Mesendoderm (in vitro differentiated cells): ENCODE measurements at regions not wholly inside any gene's neighbourhood (a gene's known extent, or its start where the extent isn't known, plus 50 kb on each side); places are given as distances from the start of the nearest gene placed in this dataset.

Source experiments
- DNase-seq: peaks from one replicate; pipeline ENCODE4 v3.0.0; 2013
- H2AK5ac ChIP-seq: 2 replicates; pipeline ENCODE4 v1.6.1; 2013; ENCODE audit warnings: low read length, inconsistent platforms
- H2BK120ac ChIP-seq: 2 replicates; pipeline ENCODE4 v1.6.1; 2013; ENCODE audit warnings: low read depth, mild to moderate bottlenecking, low read length, moderate library complexity, mixed read lengths
- H2BK15ac ChIP-seq: replicated peaks from 2 replicates; pipeline ENCODE4 v1.6.1; 2013; ENCODE audit warnings: low read depth, mild to moderate bottlenecking, moderate library complexity
- H2BK5ac ChIP-seq: 2 replicates; pipeline ENCODE4 v1.6.1; 2013; ENCODE audit warnings: low read length, inconsistent platforms
- H3K18ac ChIP-seq: 2 replicates; pipeline ENCODE4 v1.6.1; 2013; ENCODE audit warnings: mild to moderate bottlenecking, low read length, mixed read lengths
- H3K23ac ChIP-seq: one replicate; pipeline ENCODE4 v1.6.1; 2013; ENCODE audit warnings: low read length
- H3K27ac ChIP-seq: 2 replicates; pipeline ENCODE4 v1.5.1; 2013; ENCODE audit warnings: low read depth, mild to moderate bottlenecking, inconsistent platforms, low read length, moderate library complexity
- H3K27me3 ChIP-seq: 2 replicates; pipeline ENCODE4 v1.6.1; 2013; ENCODE audit warnings: low read length, control low read depth, mild to moderate bottlenecking, inconsistent platforms; ENCODE audit not compliant: insufficient read depth, poor library complexity
- H3K36me3 ChIP-seq: 2 replicates; pipeline ENCODE4 v1.6.1; 2013; ENCODE audit warnings: low read length, inconsistent platforms; ENCODE audit not compliant: control insufficient read depth, insufficient read depth
- H3K4ac ChIP-seq: one replicate; pipeline ENCODE4 v1.6.1; 2013; ENCODE audit warnings: low read depth, mild to moderate bottlenecking, low read length, moderate library complexity
- H3K4me1 ChIP-seq: 2 replicates; pipeline ENCODE4 v1.6.1; 2013; ENCODE audit warnings: low read depth, low read length, inconsistent platforms; ENCODE audit not compliant: control insufficient read depth
- H3K4me2 ChIP-seq: 2 replicates; pipeline ENCODE4 v1.6.1; 2013; ENCODE audit warnings: low read length
- H3K4me3 ChIP-seq: 2 replicates; pipeline ENCODE4 v1.5.1; 2013; ENCODE audit warnings: mild to moderate bottlenecking, low read length
- H3K56ac ChIP-seq: one replicate; pipeline ENCODE4 v1.6.1; 2013; ENCODE audit warnings: low read length
- H3K79me1 ChIP-seq: 2 replicates; pipeline ENCODE4 v1.6.1; 2013; ENCODE audit warnings: low read length, inconsistent platforms
- H3K79me2 ChIP-seq: 2 replicates; pipeline ENCODE4 v1.6.1; 2013; ENCODE audit warnings: mild to moderate bottlenecking, low read length; ENCODE audit not compliant: control insufficient read depth, insufficient read depth
- H3K9ac ChIP-seq: 2 replicates; pipeline ENCODE4 v1.6.1; 2013; ENCODE audit warnings: low read length, inconsistent platforms
- H4K5ac ChIP-seq: one replicate; pipeline ENCODE4 v1.6.1; 2013; ENCODE audit warnings: low read length
- H4K8ac ChIP-seq: one replicate; pipeline ENCODE4 v1.6.1; 2013; ENCODE audit warnings: low read depth, mild to moderate bottlenecking, control low read depth, low read length, moderate library complexity
- WGBS: extraction: QIAGEN DNeasy Blood & Tissue Kit; methylation state at CpG from one replicate; pipeline ENCODE4 v1.1.7; 2013; ENCODE audit warnings: low lambda C conversion rate, missing lambda C conversion rate; ENCODE audit not compliant: insufficient coverage; ENCODE audit errors: extremely low coverage; 5-methylcytosine and 5-hydroxymethylcytosine counted together

DNA sequence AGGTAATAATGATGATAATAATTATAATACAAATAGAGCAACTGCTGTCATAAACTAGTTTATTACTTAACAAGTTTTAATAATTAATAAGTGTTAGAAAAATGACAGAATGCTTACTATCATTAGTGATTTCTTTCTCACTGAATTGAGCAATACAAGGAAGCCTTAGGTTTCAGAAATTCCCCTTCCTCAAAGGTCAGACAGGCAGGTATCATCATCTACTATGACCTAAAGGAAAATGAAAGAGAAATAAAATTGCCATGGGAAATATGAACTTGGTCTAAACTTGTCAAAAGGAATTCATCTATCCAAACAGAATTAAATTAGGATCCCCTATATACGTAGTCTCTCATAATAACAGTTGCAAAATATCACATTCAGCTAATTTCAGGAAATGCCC is 56.3 kb upstream of the SLC7A11 start:
- DNase-seq: no peak
- Histone ChIP-seq H2BK120ac (no peak overlapping the region), H3K9ac (no peak overlapping the region), H3K79me2 (no peaks in the 10 kb centered on the region), H3K36me3 (no peaks in the 10 kb centered on the region), H3K79me1 (no peaks in the 10 kb centered on the region), H3K4me2 (no peak overlapping the region), H3K56ac (no peak overlapping the region), H4K8ac (no peak overlapping the region), H4K5ac (no peak overlapping the region), H2AK5ac (no peak overlapping the region), H2BK15ac (no peak overlapping the region), H3K27ac (no peak overlapping the region), H3K18ac (no peak overlapping the region), H3K27me3 (no peaks in the 10 kb centered on the region), H2BK5ac (no peak overlapping the region), H3K23ac (no peak overlapping the region), H3K4me3 (no peak overlapping the region), H3K4me1 (no peaks in the 10 kb centered on the region), H3K4ac (no peak overlapping the region)
- WGBS: no CpG with 5 or more reads among the region's 1 CpG

GRCh38 chr4:138297743-138298405 is 55.7 kb upstream of the SLC7A11 start:
- H2BK15ac ChIP-seq: no peak overlapping the region
- no peak overlapping the region for H4K5ac ChIP-seq
- H3K23ac ChIP-seq: no peak overlapping the region
- H3K56ac ChIP-seq: no peak overlapping the region
- no peaks in the 10 kb centered on the region for H3K27me3 ChIP-seq
- H3K27ac ChIP-seq: no peak overlapping the region
- DNase-seq: no peak
- H3K79me1 ChIP-seq: no peaks in the 10 kb centered on the region
- no peak overlapping the region for H4K8ac ChIP-seq
- no peak overlapping the region for H2BK120ac ChIP-seq
- no peaks in the 10 kb centered on the region for H3K79me2 ChIP-seq
- H3K4me3 ChIP-seq: no peak overlapping the region
- H2AK5ac ChIP-seq: no peak overlapping the region
- H3K18ac ChIP-seq: no peak overlapping the region
- no peaks in the 10 kb centered on the region for H3K4me1 ChIP-seq
- no peaks in the 10 kb centered on the region for H3K36me3 ChIP-seq
- no peak overlapping the region for H3K4ac ChIP-seq
- no peak overlapping the region for H2BK5ac ChIP-seq
- WGBS: no CpG with 5 or more reads among the region's 3 CpGs
- H3K9ac ChIP-seq: no peak overlapping the region
- H3K4me2 ChIP-seq: no peak overlapping the region

- DNase-seq: no peak
- H2BK5ac ChIP-seq: no peak overlapping the region
- WGBS: no CpG with 5 or more reads among the region's 3 CpGs
These were observed 50.2 kb upstream of the SLC7A11 start for GRCh38 chr4:138292321-138292720.

More at GRCh38 chr4:138292321-138292720, 50.2 kb upstream of the SLC7A11 start:
- Histone ChIP-seq H3K79me2 (no peaks in the 10 kb centered on the region), H3K4me3 (no peak overlapping the region), H4K8ac (no peak overlapping the region), H3K79me1 (no peaks in the 10 kb centered on the region), H3K56ac (no peak overlapping the region), H3K27ac (no peak overlapping the region), H2AK5ac (no peak overlapping the region), H2BK120ac (no peak overlapping the region), H3K36me3 (no peaks in the 10 kb centered on the region), H3K4ac (no peak overlapping the region), H3K4me1 (no peaks in the 10 kb centered on the region), H4K5ac (no peak overlapping the region), H3K27me3 (no peaks in the 10 kb centered on the region), H3K23ac (no peak overlapping the region), H3K18ac (no peak overlapping the region), H2BK15ac (no peak overlapping the region), H3K4me2 (no peak overlapping the region), H3K9ac (no peak overlapping the region)
